Left ventricle myocardium inferior (tissue), 1 donor: ENCODE measurements at regions not wholly inside any gene's neighbourhood (a gene's known extent, or its start where the extent isn't known, plus 50 kb on each side); places are given as distances from the start of the nearest gene placed in this dataset.

Source experiments
- DNase-seq: peaks from one replicate; pipeline ENCODE4 v3.0.0-alpha.2; 2020
- H3K27ac ChIP-seq: fragments of 200-600 bp; replicated peaks from 2 replicates; pipeline ENCODE4 v1.8.0; 2021
- H3K27me3 ChIP-seq: fragments of 200-600 bp; 2 replicates; pipeline ENCODE4 v1.8.0; 2021; ENCODE audit warnings: low read depth
- H3K36me3 ChIP-seq: fragments of 200-600 bp; 2 replicates; pipeline ENCODE4 v1.8.0; 2021
- H3K4me1 ChIP-seq: fragments of 200-600 bp; 2 replicates; pipeline ENCODE4 v1.8.0; 2021
- H3K4me3 ChIP-seq: fragments of 200-600 bp; 2 replicates; pipeline ENCODE4 v1.8.0; 2021; ENCODE audit warnings: mild to moderate bottlenecking, moderate library complexity
- H3K9me3 ChIP-seq: fragments of 200-600 bp; replicated peaks from 2 replicates; pipeline ENCODE4 v1.8.0; 2021
- intact Hi-C: fragments of 100-400 bp; cut with micrococcal nuclease; formaldehyde crosslinking; loops from one replicate; pipeline ENCODE4 v1.11.0; 2022
- TF ChIP-seq, protein P1 (sequence below): fragments of 200-600 bp; IDR thresholded peaks from 2 replicates; pipeline ENCODE4 v1.8.0; 2021; ENCODE audit warnings: antibody characterized with exemption, mild to moderate bottlenecking, borderline replicate concordance
- donor health status: DM: no; HTN: yes; CAD: no; lungs with severe emphysema.

DNA sequence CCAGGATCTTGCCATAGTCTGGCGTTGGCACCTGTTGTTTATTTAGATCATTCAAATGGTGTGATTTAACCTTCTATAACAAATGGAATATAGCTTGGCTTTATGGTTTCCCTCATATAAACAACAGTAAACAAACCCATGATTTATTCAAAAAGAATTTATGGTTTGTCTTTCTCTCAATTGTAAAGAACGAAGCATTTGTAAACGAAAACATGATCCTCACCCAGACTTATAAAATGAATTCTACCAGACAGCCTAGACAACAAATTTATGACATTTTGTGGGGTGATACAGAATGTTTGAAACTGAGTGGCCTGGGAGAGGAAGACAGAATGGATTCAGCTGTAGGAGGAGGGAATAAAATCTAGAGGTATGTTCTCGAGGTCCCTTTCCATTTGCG, 66.1 kb upstream of the PTGFR start:
- TF ChIP-seq, protein P1, sequence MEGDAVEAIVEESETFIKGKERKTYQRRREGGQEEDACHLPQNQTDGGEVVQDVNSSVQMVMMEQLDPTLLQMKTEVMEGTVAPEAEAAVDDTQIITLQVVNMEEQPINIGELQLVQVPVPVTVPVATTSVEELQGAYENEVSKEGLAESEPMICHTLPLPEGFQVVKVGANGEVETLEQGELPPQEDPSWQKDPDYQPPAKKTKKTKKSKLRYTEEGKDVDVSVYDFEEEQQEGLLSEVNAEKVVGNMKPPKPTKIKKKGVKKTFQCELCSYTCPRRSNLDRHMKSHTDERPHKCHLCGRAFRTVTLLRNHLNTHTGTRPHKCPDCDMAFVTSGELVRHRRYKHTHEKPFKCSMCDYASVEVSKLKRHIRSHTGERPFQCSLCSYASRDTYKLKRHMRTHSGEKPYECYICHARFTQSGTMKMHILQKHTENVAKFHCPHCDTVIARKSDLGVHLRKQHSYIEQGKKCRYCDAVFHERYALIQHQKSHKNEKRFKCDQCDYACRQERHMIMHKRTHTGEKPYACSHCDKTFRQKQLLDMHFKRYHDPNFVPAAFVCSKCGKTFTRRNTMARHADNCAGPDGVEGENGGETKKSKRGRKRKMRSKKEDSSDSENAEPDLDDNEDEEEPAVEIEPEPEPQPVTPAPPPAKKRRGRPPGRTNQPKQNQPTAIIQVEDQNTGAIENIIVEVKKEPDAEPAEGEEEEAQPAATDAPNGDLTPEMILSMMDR: no peak
- Histone ChIP-seq H3K27ac (no peak overlapping the region), H3K9me3 (no peaks in the 10 kb centered on the region), H3K27me3 (no peaks in the 10 kb centered on the region), H3K4me1 (no peaks in the 10 kb centered on the region), H3K36me3 (no peaks in the 10 kb centered on the region), H3K4me3 (no peak overlapping the region)
- intact Hi-C loops: no loop called here
- no peak for DNase-seq

DNA sequence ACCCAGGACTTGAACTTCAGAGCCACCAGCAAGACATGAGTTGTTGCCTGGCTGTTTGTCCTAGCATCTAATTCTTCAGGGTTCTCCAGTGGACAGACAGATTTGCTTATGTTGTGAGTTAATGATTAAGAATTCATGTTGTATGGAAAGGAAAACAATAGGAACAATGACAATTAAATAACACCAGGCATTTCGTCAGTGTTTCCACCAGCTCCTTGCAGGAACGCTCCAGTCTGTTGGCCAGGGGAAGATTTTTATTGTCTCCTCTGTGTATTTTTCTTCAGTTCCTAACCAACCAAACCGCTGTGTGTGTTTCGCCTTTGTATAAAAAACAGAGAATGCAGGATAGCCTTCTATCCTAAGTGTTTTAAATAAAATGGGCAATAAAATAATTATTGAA, 64.4 kb upstream of the PTGFR start:
- no peaks in the 10 kb centered on the region for H3K36me3 ChIP-seq
- DNase-seq: no peak
- no peaks in the 10 kb centered on the region for H3K27me3 ChIP-seq
- H3K27ac ChIP-seq: no peak overlapping the region
- no peaks in the 10 kb centered on the region for H3K4me1 ChIP-seq
- intact Hi-C loops: no loop called here
- no peak overlapping the region for H3K4me3 ChIP-seq
- peaks cover 2% of the 10 kb centered on the region for H3K9me3 ChIP-seq
- TF ChIP-seq, protein P1: no peak

DNA sequence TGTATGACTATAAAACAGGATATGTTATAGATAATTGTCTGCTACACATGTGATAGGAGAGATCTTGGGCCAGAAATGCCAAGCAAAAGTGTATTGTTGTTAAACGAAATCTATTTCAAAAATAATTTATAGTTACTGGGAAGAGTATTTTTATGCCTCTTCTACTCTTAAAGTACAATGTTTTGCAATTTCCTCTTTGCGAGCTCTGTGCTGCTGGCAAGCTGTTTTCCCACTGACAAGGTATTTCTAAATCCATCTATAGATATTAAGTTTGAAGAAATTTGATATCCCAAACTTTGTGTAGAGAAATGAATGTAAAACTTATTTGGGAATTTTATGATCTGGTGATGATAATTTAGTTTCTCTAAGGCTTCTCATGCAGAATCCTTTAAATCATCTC, 63.3 kb upstream of the PTGFR start:
- Histone ChIP-seq H3K27ac (no peak overlapping the region), H3K27me3 (no peaks in the 10 kb centered on the region), H3K9me3 (peaks cover 11% of the 10 kb centered on the region), H3K4me3 (no peak overlapping the region), H3K36me3 (no peaks in the 10 kb centered on the region), H3K4me1 (no peaks in the 10 kb centered on the region)
- intact Hi-C loops: no loop called here
- TF ChIP-seq, protein P1: no peak
- no peak for DNase-seq

DNA sequence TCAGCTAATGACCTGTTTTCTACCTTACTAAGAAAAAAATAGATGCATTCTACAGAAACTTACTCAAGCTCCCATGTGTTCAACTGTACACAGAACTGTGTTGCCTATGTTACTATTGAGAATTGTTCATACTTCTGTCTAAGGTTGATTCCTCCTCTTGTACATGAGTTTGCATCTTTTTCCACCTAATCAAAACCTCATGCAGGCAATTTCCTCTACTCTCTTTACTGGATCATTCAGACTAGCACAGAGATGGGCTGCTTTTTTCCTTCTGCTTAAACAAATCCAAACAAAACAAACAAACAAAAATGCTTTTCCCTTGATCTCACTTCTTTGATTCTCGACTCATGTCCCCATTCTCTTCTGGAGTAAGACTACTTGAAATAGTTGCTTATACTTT, 58.8 kb upstream of the PTGFR start:
- TF ChIP-seq, protein P1: no peak
- peaks cover 30% of the 10 kb centered on the region for H3K9me3 ChIP-seq

DNA sequence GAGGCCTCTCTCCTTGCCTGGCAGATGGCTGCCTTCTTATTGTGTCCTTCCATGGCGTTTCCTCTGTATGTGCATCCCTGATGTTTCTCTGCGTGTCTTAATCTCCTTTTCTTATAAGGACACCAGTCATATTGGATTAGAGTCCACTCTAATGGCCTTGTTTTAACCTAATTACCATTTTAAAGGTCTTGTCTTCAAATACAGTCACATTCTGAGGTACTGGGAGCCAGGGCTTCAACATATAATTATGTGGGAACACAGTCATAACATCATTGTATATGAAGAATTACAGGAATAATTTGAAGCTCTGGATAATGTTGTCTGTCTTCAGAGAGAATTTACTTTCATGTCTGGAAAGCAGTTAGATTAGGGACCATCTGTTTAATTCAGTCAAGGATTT, 56.4 kb upstream of the PTGFR start:
- no peaks in the 10 kb centered on the region for H3K36me3 ChIP-seq
- no peak overlapping the region for H3K27ac ChIP-seq
- no peak overlapping the region for H3K4me3 ChIP-seq
- H3K4me1 ChIP-seq: no peaks in the 10 kb centered on the region
- intact Hi-C loops: no loop called here
- TF ChIP-seq, protein P1: no peak
- DNase-seq: no peak
- no peaks in the 10 kb centered on the region for H3K27me3 ChIP-seq
- peaks cover 30% of the 10 kb centered on the region for H3K9me3 ChIP-seq

More for the DNA sequence above, 58.8 kb upstream of the PTGFR start:
- Histone ChIP-seq H3K27me3 (no peaks in the 10 kb centered on the region), H3K4me1 (no peaks in the 10 kb centered on the region), H3K27ac (no peak overlapping the region), H3K4me3 (no peak overlapping the region), H3K36me3 (no peaks in the 10 kb centered on the region)
- DNase-seq: no peak
- intact Hi-C loops: no loop called here

DNA sequence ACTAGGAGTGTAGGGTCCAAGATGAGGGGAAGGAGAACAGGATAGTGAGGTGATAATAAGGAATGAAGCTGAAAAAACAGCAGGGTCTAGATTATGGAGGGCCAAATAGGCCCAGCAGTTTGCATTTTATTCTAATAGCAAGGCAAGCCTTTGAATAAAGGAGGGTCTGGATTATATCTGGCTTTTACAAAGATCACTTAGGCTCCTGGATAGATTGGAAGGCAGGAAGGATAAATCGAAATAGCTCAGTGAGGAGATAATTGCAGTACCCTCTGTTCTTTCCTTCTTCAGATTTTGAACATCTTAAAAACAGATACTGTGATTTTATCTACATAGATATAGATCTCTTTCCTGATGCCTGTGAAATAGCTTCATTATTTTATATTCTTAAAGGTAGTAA, 53.8 kb upstream of the PTGFR start:
- TF ChIP-seq, protein P1: no peak

More for the DNA sequence above, 53.8 kb upstream of the PTGFR start:
- peaks cover 23% of the 10 kb centered on the region for H3K9me3 ChIP-seq
- no peaks in the 10 kb centered on the region for H3K27me3 ChIP-seq
- no peak for DNase-seq
- H3K4me3 ChIP-seq: no peak overlapping the region
- H3K27ac ChIP-seq: no peak overlapping the region
- intact Hi-C loops: no loop called here
- no peaks in the 10 kb centered on the region for H3K4me1 ChIP-seq
- H3K36me3 ChIP-seq: no peaks in the 10 kb centered on the region
